Esophagus squamous epithelium (tissue), 5 donors: ENCODE measurements at regions not wholly inside any gene's neighbourhood (a gene's known extent, or its start where the extent isn't known, plus 50 kb on each side); places are given as distances from the start of the nearest gene placed in this dataset.

Experiments
- DNase-seq: peaks from one replicate; lab custom pipeline; 2025; lab: John Stamatoyannopoulos, UW
- H3K27ac ChIP-seq, 4 donors: fragments of 200-600 bp; sonication (generic); one replicate each; pipeline ENCODE4 v1.5.1; 2016 to 2019; ENCODE audit warnings: mild to moderate bottlenecking in 1 of 4
- H3K27me3 ChIP-seq, 4 donors: fragments of 200-600 bp; sonication (generic); 1 replicate in 3 of 4; 2 replicates in 1 of 4; pipeline versions ENCODE4 v1.5.1 to v1.6.0; 2017 to 2021; ENCODE audit warnings: antibody characterized with exemption in 1 of 4
- H3K36me3 ChIP-seq, 3 donors: fragments of 200-600 bp; sonication (generic); one replicate each; pipeline ENCODE4 v1.5.1; 2016 to 2019
- H3K4me1 ChIP-seq, 3 donors: fragments of 200-600 bp; sonication (generic); one replicate each; pipeline ENCODE4 v1.5.1; 2017 to 2019
- H3K4me3 ChIP-seq, 4 donors: fragments of 200-600 bp; sonication (generic); 1 replicate in 3 of 4; 2 replicates in 1 of 4; pipeline ENCODE4 v1.5.1; 2016 to 2019; ENCODE audit warnings: mild to moderate bottlenecking in 2 of 4, moderate library complexity in 1 of 4
- H3K9me3 ChIP-seq, 3 donors: fragments of 200-600 bp; sonication (generic); one replicate each; pipeline ENCODE4 v1.5.1; 2016 to 2019
- POLR2A ChIP-seq, 4 donors: fragments of 450-650 bp; IDR thresholded peaks; one replicate each; pipeline ENCODE4 v1.6.1; 2017; ENCODE audit warnings: antibody characterized with exemption in 4 of 4, mild to moderate bottlenecking in 4 of 4, moderate library complexity in 3 of 4
- WGBS, 2 donors: methylation state at CpG; one replicate each; pipeline ENCODE4 v1.1.5; 2018; 5-methylcytosine and 5-hydroxymethylcytosine counted together
- intact Hi-C: fragments of 100-400 bp; cut with DNase I; formaldehyde crosslinking; loops from one replicate; pipeline ENCODE4 v1.15.0; 2022
- TF ChIP-seq, protein P1 (sequence below), 6 experiments: fragments of 450-650 bp in 4 of 6; fragments of 200-600 bp in 2 of 6; sonication (generic) in 2 of 6; IDR thresholded peaks; one replicate each; pipeline ENCODE4 v1.5.1; 2016 to 2019; ENCODE audit warnings: antibody characterized with exemption in 6 of 6, mild to moderate bottlenecking in 4 of 6, moderate library complexity in 4 of 6
- donor health status: DM: yes; HTN: yes; CAD: no.

DNA sequence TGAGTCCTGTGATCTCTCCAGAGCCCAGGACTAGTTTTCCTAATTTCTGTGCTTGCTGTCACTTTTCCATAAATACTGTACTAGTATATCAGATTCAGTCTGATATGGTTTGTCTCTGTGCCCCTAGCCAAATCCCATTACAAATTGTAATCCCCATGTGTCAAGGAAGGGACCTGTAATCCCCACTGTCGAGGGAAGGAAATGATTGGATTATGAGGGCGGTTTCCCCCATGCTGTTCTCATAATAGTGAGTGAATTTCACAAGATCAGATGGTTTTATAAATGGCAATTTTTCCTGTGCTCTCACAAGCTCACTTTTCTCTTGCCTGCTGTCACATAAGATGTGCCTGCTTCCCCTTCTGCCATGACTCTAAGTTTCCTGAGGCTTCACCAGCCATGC lies 54.8 kb upstream of the IFRD1 start:
- H3K9me3 ChIP-seq: no peaks in the 10 kb centered on the region
- peaks cover 0 to 32% (median 0%) of the 10 kb centered on the region in 4 donors for H3K27me3 ChIP-seq
- no peak for TF ChIP-seq POLR2A (IDR thresholded peaks at IDR 0.05)
- TF ChIP-seq, protein P1, sequence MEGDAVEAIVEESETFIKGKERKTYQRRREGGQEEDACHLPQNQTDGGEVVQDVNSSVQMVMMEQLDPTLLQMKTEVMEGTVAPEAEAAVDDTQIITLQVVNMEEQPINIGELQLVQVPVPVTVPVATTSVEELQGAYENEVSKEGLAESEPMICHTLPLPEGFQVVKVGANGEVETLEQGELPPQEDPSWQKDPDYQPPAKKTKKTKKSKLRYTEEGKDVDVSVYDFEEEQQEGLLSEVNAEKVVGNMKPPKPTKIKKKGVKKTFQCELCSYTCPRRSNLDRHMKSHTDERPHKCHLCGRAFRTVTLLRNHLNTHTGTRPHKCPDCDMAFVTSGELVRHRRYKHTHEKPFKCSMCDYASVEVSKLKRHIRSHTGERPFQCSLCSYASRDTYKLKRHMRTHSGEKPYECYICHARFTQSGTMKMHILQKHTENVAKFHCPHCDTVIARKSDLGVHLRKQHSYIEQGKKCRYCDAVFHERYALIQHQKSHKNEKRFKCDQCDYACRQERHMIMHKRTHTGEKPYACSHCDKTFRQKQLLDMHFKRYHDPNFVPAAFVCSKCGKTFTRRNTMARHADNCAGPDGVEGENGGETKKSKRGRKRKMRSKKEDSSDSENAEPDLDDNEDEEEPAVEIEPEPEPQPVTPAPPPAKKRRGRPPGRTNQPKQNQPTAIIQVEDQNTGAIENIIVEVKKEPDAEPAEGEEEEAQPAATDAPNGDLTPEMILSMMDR (IDR thresholded peaks at IDR 0.05): no peak
- 63 to 74% methylated on average over 2 of the region's 2 CpGs for WGBS, 2 donors
- no peak overlapping the region for H3K4me3 ChIP-seq
- H3K36me3 ChIP-seq: no peaks in the 10 kb centered on the region
- intact Hi-C loops: loop anchor here (10.0 kb wide), 1 partner anchor 541 kb away; no protein-coding TSS in a partner anchor
- H3K27ac ChIP-seq: no peak overlapping the region
- DNase-seq: no peak
- peaks cover 6 to 13% (median 8%) of the 10 kb centered on the region in 3 donors for H3K4me1 ChIP-seq

DNA sequence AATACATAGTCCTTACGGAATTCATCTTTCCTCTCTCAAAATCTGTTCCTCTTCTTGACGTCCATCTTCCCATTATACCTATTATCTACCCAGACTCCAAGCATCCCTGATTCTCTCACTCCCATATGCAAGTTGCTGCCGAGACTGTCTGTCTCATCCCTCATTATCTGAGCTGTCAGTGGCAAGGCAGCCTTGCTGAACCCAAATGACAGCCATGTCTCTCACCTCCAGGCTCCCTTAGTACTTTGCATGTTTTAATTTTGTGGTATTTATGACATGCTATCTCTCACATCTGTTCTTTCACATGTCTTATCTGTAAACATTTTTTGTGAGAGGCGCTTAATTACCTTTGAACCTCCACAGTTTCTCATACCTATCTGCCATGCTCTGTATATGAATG lies 54.4 kb upstream of the IFRD1 start:
- intact Hi-C loops: loop anchor here (10.0 kb wide), 1 partner anchor 541 kb away; no protein-coding TSS in a partner anchor
- WGBS, 2 donors: 77 to 84% methylated on average over 4 of the region's 4 CpGs
- Histone ChIP-seq H3K27ac (no peak overlapping the region), H3K9me3 (no peaks in the 10 kb centered on the region), H3K27me3 (peaks cover 0 to 32% (median 0%) of the 10 kb centered on the region in 4 donors), H3K36me3 (no peaks in the 10 kb centered on the region), H3K4me3 (no peak overlapping the region), H3K4me1 (peaks cover 6 to 13% (median 6%) of the 10 kb centered on the region in 3 donors)
- TF ChIP-seq POLR2A (IDR thresholded peaks at IDR 0.05): no peak
- TF ChIP-seq, protein P1 (IDR thresholded peaks at IDR 0.05): no peak
- DNase-seq: no peak

DNA sequence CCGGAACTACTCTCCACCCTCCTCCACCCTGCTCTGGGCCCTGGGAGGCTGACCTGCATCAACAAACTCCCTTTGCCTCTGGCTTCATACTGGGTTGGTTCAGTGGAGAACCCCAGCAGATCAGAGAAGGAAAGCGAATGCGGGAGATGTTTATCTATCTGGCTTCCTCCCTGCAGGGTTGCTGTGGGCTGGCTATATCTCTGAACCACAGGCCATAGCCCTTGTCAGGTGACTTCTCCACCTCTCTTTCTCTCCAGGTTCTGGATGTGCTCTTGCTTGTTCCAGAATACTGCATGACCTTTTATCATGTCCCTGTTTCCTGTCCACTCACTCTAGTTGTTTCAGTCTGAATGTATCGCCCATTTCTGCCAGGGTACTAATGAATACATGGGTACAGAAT lies 51.7 kb upstream of the IFRD1 start:
- Histone ChIP-seq H3K9me3 (no peaks in the 10 kb centered on the region), H3K36me3 (no peaks in the 10 kb centered on the region), H3K4me3 (no peak overlapping the region), H3K4me1 (peaks cover 0 to 6% (median 0%) of the 10 kb centered on the region in 3 donors), H3K27me3 (peaks cover 0 to 38% (median 0%) of the 10 kb centered on the region in 4 donors), H3K27ac (no peak overlapping the region)
- no peak for DNase-seq
- WGBS, 2 donors: 30 to 45% methylated on average over 3 to 4 of the region's 4 CpGs
- intact Hi-C loops: loop anchor here (10.0 kb wide), 1 partner anchor 544 kb away; no protein-coding TSS in a partner anchor
- TF ChIP-seq, protein P1 (IDR thresholded peaks at IDR 0.05): no peak
- TF ChIP-seq POLR2A (IDR thresholded peaks at IDR 0.05): no peak

DNA sequence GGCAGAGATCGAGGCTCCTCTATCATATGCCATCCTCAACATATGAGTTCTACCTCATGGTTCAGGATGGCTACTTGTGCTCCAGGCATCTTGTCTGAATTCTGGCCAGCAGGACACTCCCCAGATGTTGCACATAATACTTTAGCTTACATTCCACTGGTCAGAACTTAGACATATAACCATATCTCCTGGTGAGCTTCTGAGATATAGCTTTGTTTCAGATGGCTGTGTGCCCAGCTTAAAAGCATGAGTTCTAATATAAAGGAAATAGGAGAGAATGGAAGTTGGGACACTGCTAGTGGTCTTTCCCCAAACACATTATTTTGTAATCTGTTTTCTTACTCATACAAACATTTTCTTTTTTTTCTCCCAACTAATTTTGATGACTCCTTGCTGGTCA lies 50.8 kb upstream of the IFRD1 start:
- H3K27me3 ChIP-seq: peaks cover 0 to 33% (median 0%) of the 10 kb centered on the region in 4 donors
- TF ChIP-seq, protein P1 (IDR thresholded peaks at IDR 0.05): no peak
- no peak for TF ChIP-seq POLR2A (IDR thresholded peaks at IDR 0.05)
- intact Hi-C loops: loop anchor here (10.0 kb wide), 1 partner anchor 545 kb away; no protein-coding TSS in a partner anchor

DNA sequence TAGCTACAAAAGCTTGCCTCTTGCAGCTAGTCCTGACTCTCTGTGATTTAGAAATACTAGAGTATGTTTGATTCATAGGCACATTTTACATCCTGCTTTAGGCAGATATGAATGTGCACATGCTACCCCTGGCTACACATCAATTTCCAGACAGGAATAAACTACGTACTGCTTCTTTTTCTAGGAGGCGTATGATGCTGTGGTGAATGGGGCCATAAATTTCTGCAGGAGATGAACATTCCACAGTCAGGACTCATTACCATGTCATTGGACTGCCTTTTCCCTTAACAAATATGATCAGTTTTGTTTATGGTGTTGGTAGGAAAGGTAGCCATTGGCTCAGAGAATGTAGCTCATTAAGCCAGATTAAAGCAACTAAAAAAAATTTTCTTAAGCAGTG lies 50.1 kb upstream of the IFRD1 start:
- 41 to 78% methylated on average over 2 of the region's 2 CpGs for WGBS, 2 donors
- no peak for TF ChIP-seq POLR2A (IDR thresholded peaks at IDR 0.05)
- TF ChIP-seq, protein P1 (IDR thresholded peaks at IDR 0.05): no peak
- intact Hi-C loops: no loop called here
- DNase-seq: no peak
- Histone ChIP-seq H3K27ac (no peak overlapping the region), H3K4me3 (no peak overlapping the region), H3K36me3 (no peaks in the 10 kb centered on the region), H3K4me1 (peaks cover 0 to 6% (median 0%) of the 10 kb centered on the region in 3 donors), H3K9me3 (no peaks in the 10 kb centered on the region), H3K27me3 (peaks cover 0 to 33% (median 0%) of the 10 kb centered on the region in 4 donors)

More for the DNA sequence above, 50.8 kb upstream of the IFRD1 start:
- Histone ChIP-seq H3K4me3 (no peak overlapping the region), H3K4me1 (peaks cover 0 to 6% (median 0%) of the 10 kb centered on the region in 3 donors), H3K27ac (no peak overlapping the region), H3K9me3 (no peaks in the 10 kb centered on the region), H3K36me3 (no peaks in the 10 kb centered on the region)
- DNase-seq: no peak
- WGBS, 2 donors: 90 to 100% methylated on average over 1 of the region's 1 CpG
